Occipital lobe (tissue), 1 donor: ENCODE measurements at regions not wholly inside any gene's neighbourhood (a gene's known extent, or its start where the extent isn't known, plus 50 kb on each side); places are given as distances from the start of the nearest gene placed in this dataset.
"Not testable (repeated sequence)": the region's sequence is repeated elsewhere in the genome, so short reads cannot be mapped to it uniquely, and the experiment has no call there.

Experiments used
- DNase-seq: peaks from one replicate; lab custom pipeline; 2025; lab: John Stamatoyannopoulos, UW

- not testable (repeated sequence) for DNase-seq
Observed at GRCh38 chr2:196526981-196527725, 112.4 kb upstream of the CCDC150 start.

DNA sequence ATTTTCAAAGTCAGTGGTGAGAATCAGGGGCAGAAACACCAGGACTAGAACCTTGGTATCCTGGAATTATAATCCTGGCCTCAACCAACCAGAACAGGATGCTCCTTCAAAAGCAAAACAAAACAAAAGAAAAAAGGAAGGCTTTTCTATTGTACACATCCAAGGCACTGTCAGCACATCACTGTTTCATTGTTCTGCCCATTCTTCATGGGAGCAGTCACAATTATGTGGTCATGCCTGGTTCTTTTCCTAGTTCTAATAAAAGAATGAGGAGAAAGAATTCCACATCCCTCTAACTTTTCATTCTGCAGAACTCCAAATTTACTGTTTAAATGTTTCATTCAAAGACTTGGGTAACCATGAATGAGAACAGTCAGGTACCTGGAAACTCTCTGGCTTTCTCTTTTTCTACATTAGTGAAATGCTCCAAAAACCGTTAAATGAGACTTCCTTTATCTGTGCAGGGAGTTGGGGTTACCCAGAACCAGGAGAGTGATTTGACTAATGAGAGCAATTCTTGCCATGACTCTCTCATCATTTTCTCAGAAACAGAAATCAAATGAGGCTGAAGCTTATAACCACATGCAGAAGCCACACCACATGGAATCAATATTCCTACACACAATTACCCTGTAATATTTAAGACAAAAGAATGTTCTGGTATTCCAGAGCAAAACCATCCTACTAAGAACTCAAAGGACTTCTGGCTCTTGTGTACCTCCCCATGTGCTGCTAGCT is 110.9 kb upstream of the CCDC150 start:
- DNase-seq: no peak

DNA sequence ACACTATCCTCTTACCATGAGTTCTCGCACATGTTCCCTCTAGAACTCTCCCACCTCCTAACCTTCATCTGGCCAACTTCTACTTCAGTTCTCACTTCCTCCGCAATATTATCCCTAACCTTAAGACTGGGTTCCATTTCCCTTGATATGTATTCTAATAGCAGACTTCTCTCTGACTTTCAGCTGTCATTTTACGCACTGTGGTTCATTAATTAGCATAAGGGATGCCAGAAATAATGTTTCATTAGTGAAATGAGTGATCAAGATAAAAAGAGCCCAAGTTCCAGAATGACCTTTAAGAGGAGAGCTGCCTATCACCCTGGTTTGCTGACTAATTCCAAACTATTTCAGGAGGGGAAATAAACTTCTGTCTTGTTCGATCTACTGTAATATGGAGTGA is 108.6 kb upstream of the CCDC150 start:
- no peak for DNase-seq

- no peak for DNase-seq
Observed at GRCh38 chr2:196533772-196534397, 105.6 kb upstream of the CCDC150 start.

DNA sequence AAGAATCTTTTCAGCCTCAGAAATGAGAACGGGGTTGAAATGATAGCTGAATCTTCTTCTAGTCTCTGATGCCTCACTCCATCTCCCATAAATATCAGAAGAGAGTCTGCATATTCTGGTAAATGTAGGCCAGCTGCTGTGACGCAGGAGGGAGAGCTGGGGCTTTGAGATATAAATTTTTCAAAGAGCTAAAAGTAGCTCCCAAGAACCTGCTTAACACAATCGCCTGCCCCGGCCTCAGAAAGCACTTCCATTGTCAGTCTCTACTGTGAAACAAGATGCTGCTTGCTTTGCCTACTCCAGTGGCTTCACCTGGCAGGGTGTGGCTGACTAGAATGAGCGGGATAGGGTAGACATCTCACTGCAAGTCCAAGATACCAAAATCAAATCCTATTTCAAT is 105.0 kb upstream of the CCDC150 start:
- DNase-seq: peak; percentile 27

GRCh38 chr2:196535061-196535460 is 104.5 kb upstream of the CCDC150 start:
- DNase-seq: no peak

- no peak for DNase-seq
Observed at GRCh38 chr2:196535742-196536141, 103.8 kb upstream of the CCDC150 start.

- no peak for DNase-seq
Observed at GRCh38 chr2:196537311-196537710, 102.2 kb upstream of the CCDC150 start.

GRCh38 chr2:196538189-196538588 is 101.3 kb upstream of the CCDC150 start:
- no peak for DNase-seq

DNA sequence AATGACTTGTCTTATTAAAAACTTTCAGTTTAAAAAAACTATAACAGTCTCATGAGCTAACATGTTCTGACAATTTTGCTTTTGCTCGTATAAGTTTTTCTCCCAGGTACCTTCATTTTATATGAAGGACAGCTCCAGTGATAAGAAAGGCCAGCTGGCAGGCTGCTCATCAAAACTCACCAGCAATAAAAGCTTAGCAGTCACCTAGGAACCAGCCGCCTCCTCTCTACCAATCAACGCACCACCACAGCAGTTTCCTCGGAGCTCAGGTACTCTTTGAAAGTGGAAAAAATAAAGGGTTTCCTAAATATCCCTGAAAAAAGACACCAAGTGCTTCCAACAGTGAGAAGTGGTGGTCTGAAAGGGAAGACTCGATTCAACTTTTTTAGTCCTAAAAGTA is 100.9 kb upstream of the CCDC150 start:
- DNase-seq: no peak

GRCh38 chr2:196544906-196545433 is 94.5 kb upstream of the CCDC150 start:
- DNase-seq: no peak

GRCh38 chr2:196546151-196546919 is 93.2 kb upstream of the CCDC150 start:
- no peak for DNase-seq

- no peak for DNase-seq
Observed at GRCh38 chr2:196549052-196549451, 90.5 kb upstream of the CCDC150 start.

- no peak for DNase-seq
Observed at GRCh38 chr2:196551014-196551413, 88.5 kb upstream of the CCDC150 start.

DNA sequence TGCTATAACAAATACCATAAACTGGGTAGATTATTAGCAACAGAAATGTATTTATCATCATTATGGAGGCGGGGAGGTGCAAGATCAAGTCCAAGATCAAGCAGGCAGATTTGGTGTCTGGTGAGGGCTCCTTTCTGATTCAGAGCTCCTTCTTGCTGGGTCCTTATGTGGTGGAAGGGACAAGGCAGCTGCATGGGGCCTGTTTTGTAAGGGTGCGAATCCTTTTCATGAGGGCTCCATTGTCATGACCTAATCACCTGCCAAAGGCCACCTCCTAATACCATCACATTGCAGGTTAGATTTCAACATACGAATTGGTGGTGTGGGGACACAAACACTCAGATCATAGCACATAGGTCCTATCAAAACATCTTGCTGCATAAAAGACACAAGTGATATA is 84.4 kb upstream of the CCDC150 start:
- DNase-seq: no peak

GRCh38 chr2:196555726-196556125 is 83.8 kb upstream of the CCDC150 start:
- no peak for DNase-seq

GRCh38 chr2:196558497-196558896 is 81.0 kb upstream of the CCDC150 start:
- no peak for DNase-seq

GRCh38 chr2:196563876-196564275 is 75.6 kb upstream of the CCDC150 start:
- no peak for DNase-seq

GRCh38 chr2:196565106-196565765 is 74.3 kb upstream of the CCDC150 start:
- no peak for DNase-seq

DNA sequence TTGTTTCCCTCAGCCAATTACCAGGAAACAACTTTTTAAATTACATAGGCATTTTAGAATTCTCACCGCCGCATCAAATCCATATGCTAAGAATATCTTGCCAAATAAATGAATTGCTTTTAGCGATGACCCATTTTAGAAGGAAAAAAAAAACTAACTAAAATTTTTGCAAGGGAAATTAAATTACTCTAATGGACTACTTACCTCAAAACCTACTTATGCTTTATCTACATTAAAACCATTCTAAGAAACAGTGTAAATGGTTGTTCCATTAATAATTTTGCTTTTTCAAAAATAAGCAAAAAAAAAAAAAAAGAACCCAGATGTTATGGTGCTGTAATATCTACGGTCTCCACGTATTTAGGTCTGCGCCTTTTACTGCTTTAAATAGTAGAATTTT is 73.5 kb upstream of the CCDC150 start:
- no peak for DNase-seq
